ENCODE measurements at regions not wholly inside any gene's neighbourhood (a gene's known extent, or its start where the extent isn't known, plus 50 kb on each side); places are given as distances from the start of the nearest gene placed in this dataset.

- Mint-ChIP-seq H3K9me3 (no peaks in the 10 kb centered on the region), H3K27me3 (peaks cover 11% of the 10 kb centered on the region), H3K4me1 (no peaks in the 10 kb centered on the region), H3K36me3 (ENCODE audit: low read depth) (no peaks in the 10 kb centered on the region), H3K27ac (no peak overlapping the region), H3K4me3 (no peak overlapping the region)
- DNase-seq, result no peak
- intact Hi-C loops (cut with micrococcal nuclease), result no loop called here
These were observed 73.7 kb upstream of the ZNF423 start for GRCh38 chr16:49929626-49930025.

- Mint-ChIP-seq H3K36me3 (ENCODE audit: low read depth) (no peaks in the 10 kb centered on the region), H3K4me1 (no peaks in the 10 kb centered on the region), H3K9me3 (no peaks in the 10 kb centered on the region), H3K4me3 (no peak overlapping the region), H3K27me3 (peaks cover 7% of the 10 kb centered on the region), H3K27ac (no peak overlapping the region)
- intact Hi-C loops (cut with micrococcal nuclease), result no loop called here
- DNase-seq, result no peak
These were observed 74.9 kb upstream of the ZNF423 start for GRCh38 chr16:49930841-49931240.

GRCh38 chr16:49931266-49931665, 75.4 kb upstream of the ZNF423 start:
- H3K27me3 Mint-ChIP-seq, result peaks cover 5% of the 10 kb centered on the region
- no peaks in the 10 kb centered on the region for H3K9me3 Mint-ChIP-seq
- H3K4me1 Mint-ChIP-seq, result no peaks in the 10 kb centered on the region
- H3K27ac Mint-ChIP-seq, result no peak overlapping the region
- DNase-seq, result no peak
- no peak overlapping the region for H3K4me3 Mint-ChIP-seq
- intact Hi-C loops (cut with micrococcal nuclease), result no loop called here
- no peaks in the 10 kb centered on the region for H3K36me3 Mint-ChIP-seq (ENCODE audit: low read depth)

- no peaks in the 10 kb centered on the region for H3K4me1 Mint-ChIP-seq
- H3K27me3 Mint-ChIP-seq, result peaks cover 5% of the 10 kb centered on the region
- H3K36me3 Mint-ChIP-seq (ENCODE audit: low read depth), result no peaks in the 10 kb centered on the region
- intact Hi-C loops (cut with micrococcal nuclease), result no loop called here
- H3K4me3 Mint-ChIP-seq, result no peak overlapping the region
- no peak overlapping the region for H3K27ac Mint-ChIP-seq
- no peaks in the 10 kb centered on the region for H3K9me3 Mint-ChIP-seq
- DNase-seq, result no peak
These were observed 76.0 kb upstream of the ZNF423 start for GRCh38 chr16:49931916-49932315.

GRCh38 chr16:49932434-49932833, 76.5 kb upstream of the ZNF423 start:
- no peak overlapping the region for H3K27ac Mint-ChIP-seq
- no peaks in the 10 kb centered on the region for H3K4me1 Mint-ChIP-seq
- DNase-seq, result no peak
- no peaks in the 10 kb centered on the region for H3K9me3 Mint-ChIP-seq
- no peak overlapping the region for H3K4me3 Mint-ChIP-seq
- H3K36me3 Mint-ChIP-seq (ENCODE audit: low read depth), result no peaks in the 10 kb centered on the region
- intact Hi-C loops (cut with micrococcal nuclease), result no loop called here
- H3K27me3 Mint-ChIP-seq, result peaks cover 5% of the 10 kb centered on the region

GRCh38 chr16:49932946-49933345, 77.0 kb upstream of the ZNF423 start:
- no peaks in the 10 kb centered on the region for H3K4me1 Mint-ChIP-seq
- intact Hi-C loops (cut with micrococcal nuclease), result no loop called here
- no peak overlapping the region for H3K27ac Mint-ChIP-seq
- H3K27me3 Mint-ChIP-seq, result peaks cover 5% of the 10 kb centered on the region
- no peaks in the 10 kb centered on the region for H3K9me3 Mint-ChIP-seq
- H3K4me3 Mint-ChIP-seq, result no peak overlapping the region
- no peaks in the 10 kb centered on the region for H3K36me3 Mint-ChIP-seq (ENCODE audit: low read depth)
- DNase-seq, result no peak

- intact Hi-C loops (cut with micrococcal nuclease), result no loop called here
- Mint-ChIP-seq H3K27me3 (peaks cover 5% of the 10 kb centered on the region), H3K4me1 (no peaks in the 10 kb centered on the region), H3K4me3 (no peak overlapping the region), H3K36me3 (ENCODE audit: low read depth) (no peaks in the 10 kb centered on the region), H3K9me3 (no peaks in the 10 kb centered on the region), H3K27ac (no peak overlapping the region)
- DNase-seq, result no peak
These were observed 80.9 kb upstream of the ZNF423 start for GRCh38 chr16:49936791-49937190.

- H3K4me1 Mint-ChIP-seq, result no peaks in the 10 kb centered on the region
- no peaks in the 10 kb centered on the region for H3K36me3 Mint-ChIP-seq (ENCODE audit: low read depth)
- H3K27ac Mint-ChIP-seq, result no peak overlapping the region
- H3K4me3 Mint-ChIP-seq, result no peak overlapping the region
- H3K9me3 Mint-ChIP-seq, result no peaks in the 10 kb centered on the region
- H3K27me3 Mint-ChIP-seq, result peaks cover 7% of the 10 kb centered on the region
- intact Hi-C loops (cut with micrococcal nuclease), result no loop called here
- DNase-seq, result no peak
These were observed 82.0 kb upstream of the ZNF423 start for GRCh38 chr16:49937886-49938285.

GRCh38 chr16:49939495-49939894, 83.6 kb upstream of the ZNF423 start:
- no peaks in the 10 kb centered on the region for H3K4me1 Mint-ChIP-seq
- H3K27me3 Mint-ChIP-seq, result peaks cover 4% of the 10 kb centered on the region
- intact Hi-C loops (cut with micrococcal nuclease), result no loop called here
- no peaks in the 10 kb centered on the region for H3K9me3 Mint-ChIP-seq
- DNase-seq, result no peak
- no peak overlapping the region for H3K27ac Mint-ChIP-seq
- H3K36me3 Mint-ChIP-seq (ENCODE audit: low read depth), result no peaks in the 10 kb centered on the region
- H3K4me3 Mint-ChIP-seq, result no peak overlapping the region

- intact Hi-C loops (cut with micrococcal nuclease), result no loop called here
These were observed 84.4 kb upstream of the CNEP1R1 start for GRCh38 chr16:49940464-49941224.

GRCh38 chr16:49944221-49944620, 80.8 kb upstream of the CNEP1R1 start:
- Mint-ChIP-seq H3K4me1 (no peaks in the 10 kb centered on the region), H3K4me3 (no peak overlapping the region), H3K9me3 (no peaks in the 10 kb centered on the region), H3K27me3 (peaks cover 5% of the 10 kb centered on the region), H3K27ac (no peak overlapping the region), H3K36me3 (ENCODE audit: low read depth) (no peaks in the 10 kb centered on the region)
- DNase-seq, result no peak
- intact Hi-C loops (cut with micrococcal nuclease), result no loop called here

More at GRCh38 chr16:49940464-49941224, 84.4 kb upstream of the CNEP1R1 start:
- no peaks in the 10 kb centered on the region for H3K9me3 Mint-ChIP-seq
- DNase-seq, result no peak
- H3K4me1 Mint-ChIP-seq, result no peaks in the 10 kb centered on the region
- H3K27me3 Mint-ChIP-seq, result peaks cover 2% of the 10 kb centered on the region
- peak overlapping the region; percentile 46 for H3K27ac Mint-ChIP-seq
- no peak overlapping the region for H3K4me3 Mint-ChIP-seq
- no peaks in the 10 kb centered on the region for H3K36me3 Mint-ChIP-seq (ENCODE audit: low read depth)

- Mint-ChIP-seq H3K36me3 (ENCODE audit: low read depth) (no peaks in the 10 kb centered on the region), H3K27ac (no peak overlapping the region), H3K4me3 (no peak overlapping the region), H3K4me1 (no peaks in the 10 kb centered on the region), H3K9me3 (no peaks in the 10 kb centered on the region), H3K27me3 (peaks cover 3% of the 10 kb centered on the region)
- intact Hi-C loops (cut with micrococcal nuclease), result no loop called here
- DNase-seq, result no peak
These were observed 76.9 kb upstream of the CNEP1R1 start for GRCh38 chr16:49947907-49948678.

GRCh38 chr16:49951574-49952195, 73.3 kb upstream of the CNEP1R1 start:
- Mint-ChIP-seq H3K9me3 (no peaks in the 10 kb centered on the region), H3K36me3 (ENCODE audit: low read depth) (no peaks in the 10 kb centered on the region), H3K27ac (no peak overlapping the region), H3K27me3 (peaks cover 6% of the 10 kb centered on the region), H3K4me3 (no peak overlapping the region), H3K4me1 (no peaks in the 10 kb centered on the region)
- DNase-seq, result no peak
- intact Hi-C loops (cut with micrococcal nuclease), result no loop called here

GRCh38 chr16:49952386-49952785, 72.6 kb upstream of the CNEP1R1 start:
- H3K27me3 Mint-ChIP-seq, result peaks cover 6% of the 10 kb centered on the region
- intact Hi-C loops (cut with micrococcal nuclease), result no loop called here
- H3K9me3 Mint-ChIP-seq, result no peaks in the 10 kb centered on the region
- no peak for DNase-seq
- no peaks in the 10 kb centered on the region for H3K4me1 Mint-ChIP-seq
- H3K27ac Mint-ChIP-seq, result no peak overlapping the region
- H3K36me3 Mint-ChIP-seq (ENCODE audit: low read depth), result no peaks in the 10 kb centered on the region
- no peak overlapping the region for H3K4me3 Mint-ChIP-seq
